COLO668 (cell line): ENCODE measurements at regions not wholly inside any gene's neighbourhood (a gene's known extent, or its start where the extent isn't known, plus 50 kb on each side); places are given as distances from the start of the nearest gene placed in this dataset.

ENCODE experiments used
- DNase-seq: peaks from one replicate; lab custom pipeline; 2025; ENCODE audit not compliant: unreplicated experiment; lab: John Stamatoyannopoulos, UW

DNA sequence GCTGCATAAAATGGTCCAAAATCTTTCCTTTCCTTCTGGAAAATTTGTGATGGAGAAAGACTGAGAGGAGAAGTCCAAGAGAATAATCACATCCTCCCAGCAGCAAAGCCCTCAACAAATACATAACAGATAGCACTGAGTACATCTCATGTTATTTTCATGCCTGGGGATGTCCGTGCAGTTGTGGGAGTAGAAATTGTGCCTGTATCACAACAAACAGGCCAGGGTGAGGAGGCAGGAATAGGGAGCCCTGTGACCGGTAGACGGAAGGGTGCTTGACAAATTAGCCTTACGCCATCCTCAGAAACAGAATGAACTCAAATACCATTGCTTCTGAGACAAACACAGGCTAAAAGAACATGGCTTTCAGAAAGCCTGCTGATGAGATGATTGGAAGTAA, 333.2 kb upstream of the UMPS start:
- peak; percentile 20 for DNase-seq

DNA sequence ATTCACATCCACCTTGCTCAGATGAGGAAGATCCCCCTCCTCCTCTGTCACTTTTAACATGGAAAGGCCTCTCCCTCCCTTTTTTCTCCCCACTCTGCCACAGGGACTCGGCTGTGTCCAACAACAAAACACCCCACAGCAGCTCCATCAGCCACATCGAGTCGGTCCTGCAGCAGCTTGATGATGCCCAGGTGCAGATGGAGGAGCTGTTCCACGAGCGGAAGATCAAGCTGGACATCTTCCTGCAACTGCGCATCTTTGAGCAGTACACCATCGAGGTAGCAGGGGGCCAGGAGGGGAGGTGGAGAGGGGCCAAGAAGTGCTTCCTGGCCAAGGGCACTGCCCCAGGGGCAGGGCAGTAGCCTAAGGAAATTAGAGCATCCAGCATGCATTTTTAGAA, 331.7 kb upstream of the UMPS start:
- DNase-seq: no peak

DNA sequence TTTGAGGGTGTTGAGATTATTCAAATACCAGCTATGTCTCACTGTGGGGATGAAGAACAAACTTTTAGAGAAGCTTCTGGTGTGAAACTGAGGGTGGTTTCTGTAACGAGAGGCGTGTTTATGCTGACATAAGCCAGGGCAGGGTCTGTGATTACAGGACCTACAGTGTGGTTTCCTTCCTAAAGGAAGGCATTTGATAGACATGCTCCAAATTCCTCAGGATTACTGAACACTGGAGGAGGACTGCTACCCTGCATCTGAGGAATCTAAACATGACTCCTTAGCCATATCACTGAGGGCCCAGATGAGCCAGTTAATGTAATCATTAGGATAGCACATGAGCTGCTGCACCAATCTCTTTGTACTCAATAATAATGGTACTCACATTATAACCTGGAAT, 328.4 kb upstream of the UMPS start:
- DNase-seq: no peak

DNA sequence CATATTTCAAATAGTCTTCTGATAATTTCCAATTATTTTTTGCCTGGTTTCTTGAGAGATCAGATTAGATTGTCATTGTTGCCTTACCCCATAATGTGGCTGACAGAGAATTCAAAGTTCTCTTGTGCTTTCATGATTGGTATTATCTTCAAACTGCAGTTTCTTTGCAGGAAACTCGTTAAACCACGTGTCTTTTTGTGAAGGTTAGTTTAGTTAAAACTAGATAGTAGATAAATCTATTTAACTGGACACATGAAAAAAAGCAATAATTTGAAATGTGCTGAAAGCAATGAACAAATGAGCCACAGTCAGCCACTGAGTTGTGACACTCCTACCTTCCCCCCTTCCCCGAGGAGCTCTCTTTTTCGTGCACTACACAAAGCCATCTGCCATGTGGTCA, 327.5 kb upstream of the UMPS start:
- no peak for DNase-seq

DNA sequence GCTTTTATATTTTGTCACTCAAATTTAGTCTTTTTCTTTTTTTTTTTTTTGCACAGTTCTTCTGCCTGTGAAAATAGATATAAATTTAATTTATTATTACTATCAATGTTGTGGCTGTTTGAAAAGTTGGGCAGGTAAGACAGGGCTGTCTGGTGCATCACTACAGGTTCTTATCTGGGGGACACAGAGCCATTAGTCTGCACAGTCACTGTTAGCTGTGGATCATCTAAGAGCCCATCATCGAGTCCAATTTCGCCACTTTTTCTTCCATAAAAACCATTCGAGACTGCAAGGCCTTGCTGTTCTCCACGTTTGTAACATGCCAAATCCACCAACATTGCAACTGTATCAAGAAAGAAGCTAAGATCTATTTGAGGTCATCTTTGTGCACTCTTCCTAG, 325.6 kb upstream of the UMPS start:
- no peak for DNase-seq

DNA sequence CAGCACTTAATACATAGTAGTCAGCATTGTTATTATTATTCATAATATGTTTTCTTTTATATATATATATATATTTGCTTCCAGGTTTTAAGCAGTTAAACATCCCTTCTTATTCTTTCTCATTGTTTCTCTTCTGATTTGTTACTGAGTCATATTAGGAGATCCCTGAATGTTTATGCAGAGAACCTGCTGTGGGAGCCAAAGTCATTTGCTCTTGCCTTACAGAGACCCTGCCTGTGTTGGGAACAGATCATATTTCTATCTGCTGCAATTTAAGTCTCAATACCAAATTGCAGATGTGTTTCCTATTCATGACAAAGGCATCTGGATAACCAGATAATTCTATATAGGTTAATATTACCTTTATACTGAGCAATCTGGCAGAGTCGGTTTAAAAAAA, 323.0 kb upstream of the UMPS start:
- no peak for DNase-seq

DNA sequence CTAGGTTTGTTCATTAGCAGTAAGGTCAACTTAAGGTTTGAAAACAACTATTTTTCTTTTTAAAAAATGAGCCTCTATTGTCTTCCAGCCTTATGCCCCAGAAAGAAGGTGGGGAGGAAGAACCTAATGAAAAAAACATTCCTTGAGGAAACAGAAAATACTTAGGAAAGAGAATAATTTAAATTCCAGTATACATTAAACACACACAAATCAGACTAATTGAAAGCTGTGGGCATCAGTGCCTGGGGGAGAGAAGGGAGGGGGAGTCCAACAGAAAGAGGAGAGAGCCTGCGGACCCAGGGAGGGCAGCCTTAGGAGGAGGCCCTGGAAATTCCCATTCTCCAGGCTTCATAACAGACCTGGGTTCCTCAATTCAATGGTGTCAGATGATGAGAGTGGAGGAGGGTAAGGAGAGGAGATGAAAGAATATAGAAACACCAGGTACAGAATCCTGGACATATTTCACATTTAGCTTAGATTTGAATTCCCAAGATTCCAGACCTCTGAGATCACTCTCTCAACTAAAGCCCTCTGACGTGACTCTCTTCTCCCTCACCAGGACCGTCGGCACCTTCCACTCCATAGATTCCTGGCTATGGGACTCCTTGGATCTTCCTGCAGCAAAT, 320.5 kb upstream of the UMPS start:
- no peak for DNase-seq

DNA sequence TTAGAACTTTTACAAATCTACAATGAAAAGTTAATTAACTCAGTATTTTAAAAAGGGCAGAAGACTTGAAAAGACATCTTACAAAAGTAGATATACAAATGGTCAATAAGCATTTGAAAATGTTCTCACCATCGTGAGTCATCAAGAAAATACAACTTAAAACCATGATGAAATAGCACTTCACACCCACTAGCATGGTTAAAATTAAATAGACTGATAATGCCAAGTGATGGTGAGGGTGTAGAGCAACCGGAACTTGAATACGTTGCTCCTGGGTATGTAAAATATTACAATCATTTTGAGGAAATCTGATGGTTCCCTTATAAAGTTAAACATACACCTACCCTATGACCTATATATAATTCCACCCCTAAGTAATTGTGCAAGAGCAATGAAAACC, 319.8 kb upstream of the UMPS start:
- DNase-seq: no peak

DNA sequence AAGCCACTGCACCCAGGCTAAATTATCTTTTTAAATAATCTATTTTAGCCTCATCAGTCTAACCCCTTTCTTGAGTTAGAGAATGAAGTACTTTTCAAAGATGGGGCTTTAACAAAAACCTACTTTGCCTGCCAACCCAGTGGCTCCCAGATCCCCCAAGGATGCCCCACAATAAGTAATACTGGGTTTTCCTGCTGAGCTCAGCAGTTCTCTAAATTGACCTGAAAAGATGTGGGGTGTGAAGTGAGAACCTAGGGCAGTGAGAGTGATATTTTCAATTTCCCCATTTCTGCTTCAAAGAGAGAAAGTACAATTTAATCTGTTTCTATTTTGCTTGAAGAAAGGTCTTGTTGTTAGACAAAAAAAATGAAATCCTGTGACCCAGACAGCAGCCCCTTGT, 318.5 kb upstream of the UMPS start:
- DNase-seq: no peak

DNA sequence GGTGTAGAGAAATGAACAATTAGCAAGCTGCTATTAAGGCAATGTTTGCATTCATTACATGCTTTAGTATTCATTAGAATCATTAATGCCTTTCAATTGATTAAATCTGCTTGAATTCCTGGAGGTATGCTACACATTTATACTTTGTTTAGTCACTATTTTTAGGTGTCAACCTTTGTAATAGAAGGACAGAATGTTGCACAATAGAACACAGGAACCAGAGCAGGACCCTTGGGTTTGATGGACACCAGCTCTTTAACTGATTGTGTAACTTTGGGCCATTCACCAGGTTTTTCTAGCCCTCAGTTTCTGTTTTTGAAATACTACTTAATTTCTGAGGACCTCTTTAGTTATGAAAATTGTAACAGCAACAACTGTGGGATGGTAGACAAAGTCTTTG, 317.6 kb upstream of the UMPS start:
- no peak for DNase-seq

DNA sequence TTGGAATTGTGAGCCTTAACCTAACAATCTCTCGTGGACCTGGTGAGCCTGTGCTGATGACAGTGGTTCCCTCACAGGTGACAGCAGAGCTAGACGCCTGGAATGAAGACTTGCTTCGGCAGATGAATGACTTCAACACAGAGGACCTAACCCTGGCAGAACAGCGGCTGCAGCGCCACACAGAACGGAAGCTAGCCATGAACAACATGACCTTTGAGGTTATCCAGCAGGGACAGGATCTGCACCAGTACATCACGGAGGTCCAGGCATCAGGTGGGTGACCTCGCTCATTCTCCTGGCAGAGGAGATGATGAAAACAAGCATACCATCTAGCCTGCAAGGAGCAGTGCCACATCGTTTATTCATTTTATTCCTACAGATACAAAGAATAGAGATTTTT, 316.9 kb upstream of the UMPS start:
- no peak for DNase-seq

DNA sequence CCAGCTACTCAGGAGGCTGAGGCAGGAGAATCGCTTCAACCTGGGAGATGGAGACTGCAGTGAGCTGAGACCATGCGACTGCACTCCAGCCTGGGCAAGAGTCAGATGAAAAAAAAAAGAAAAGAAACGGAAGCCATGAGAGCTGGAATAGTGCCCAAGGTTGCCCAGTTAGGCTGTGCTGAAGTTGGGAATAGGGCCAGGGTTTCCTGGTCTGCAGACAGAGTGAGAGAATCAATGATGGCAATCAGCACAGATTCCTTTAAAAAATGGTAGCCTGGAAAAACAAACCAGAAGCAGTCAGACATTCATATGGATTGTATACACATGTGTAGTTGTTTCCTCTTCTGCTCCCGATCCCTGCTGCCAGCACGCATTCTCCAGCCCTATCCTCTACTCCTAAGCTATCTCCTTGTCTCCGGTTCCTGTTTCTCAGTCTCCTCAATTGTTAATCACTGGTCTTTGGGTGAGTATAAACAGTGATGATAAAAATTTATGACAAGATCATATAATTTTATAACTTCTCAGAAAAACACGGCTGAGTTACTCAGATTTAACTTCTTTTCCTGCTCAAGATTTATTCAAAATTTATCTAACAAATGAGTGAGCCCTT, 316.2 kb upstream of the UMPS start:
- no peak for DNase-seq

DNA sequence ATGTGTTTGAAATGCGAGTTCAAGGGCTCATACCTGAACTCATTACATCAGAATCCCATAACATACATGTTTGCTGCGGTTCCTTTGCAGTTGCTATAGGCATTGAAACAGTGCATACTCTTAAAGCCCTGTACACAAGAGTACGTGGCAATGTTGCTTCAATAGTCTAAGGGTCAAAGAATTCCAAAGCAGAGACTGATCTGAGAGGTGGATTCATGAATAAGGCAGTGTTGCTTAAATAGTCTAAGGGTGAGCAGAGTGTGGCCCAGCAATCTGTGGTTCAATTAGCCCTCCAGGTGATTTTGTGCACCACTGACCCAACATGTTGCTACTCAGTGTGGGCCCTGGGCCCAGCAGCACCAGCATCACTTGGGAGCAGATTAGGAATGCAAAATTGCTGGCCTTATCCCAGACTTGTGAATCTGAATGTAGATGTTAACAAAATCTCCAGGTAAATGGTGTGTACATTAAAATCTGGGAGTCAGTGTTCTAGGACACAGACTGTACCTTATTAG, 314.7 kb upstream of the UMPS start:
- DNase-seq: no peak

DNA sequence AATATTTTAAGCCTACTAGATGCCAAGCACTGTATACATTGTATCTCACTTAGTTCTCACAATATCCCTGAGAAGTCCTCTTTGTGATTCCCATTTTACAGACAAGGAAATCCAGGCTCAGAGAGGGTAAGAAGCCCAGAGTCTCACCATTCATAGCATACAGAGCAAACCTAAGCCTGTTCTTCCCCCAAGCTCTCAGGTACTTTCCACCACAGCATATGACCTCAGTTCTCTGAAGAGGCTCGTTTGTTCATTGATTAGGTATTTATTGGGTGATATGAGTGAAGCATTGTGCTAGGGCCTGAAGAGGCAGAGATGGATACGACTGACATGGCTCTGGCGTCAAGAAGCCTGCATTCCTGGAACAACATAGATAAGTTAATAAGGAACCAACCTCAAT, 310.9 kb upstream of the UMPS start:
- no peak for DNase-seq

DNA sequence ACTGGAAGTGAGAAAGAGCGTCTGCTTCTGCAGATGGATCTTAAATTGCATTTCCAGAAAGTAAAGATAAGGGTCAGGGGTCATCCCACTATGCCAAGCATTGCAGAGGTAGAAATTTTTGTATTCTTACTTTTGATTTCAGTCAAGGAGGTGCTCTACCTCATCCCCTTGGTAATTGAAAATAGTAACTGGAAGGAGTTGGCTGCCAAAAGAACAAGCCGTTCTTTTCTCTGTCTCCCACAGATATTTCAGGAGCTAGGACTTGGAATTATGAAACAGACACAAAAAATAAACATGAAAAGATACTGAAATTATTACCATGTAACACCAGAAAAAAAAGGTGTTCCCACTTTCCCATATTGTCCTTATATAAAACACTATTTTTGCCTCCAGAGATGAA, 309.9 kb upstream of the UMPS start:
- no peak for DNase-seq

DNA sequence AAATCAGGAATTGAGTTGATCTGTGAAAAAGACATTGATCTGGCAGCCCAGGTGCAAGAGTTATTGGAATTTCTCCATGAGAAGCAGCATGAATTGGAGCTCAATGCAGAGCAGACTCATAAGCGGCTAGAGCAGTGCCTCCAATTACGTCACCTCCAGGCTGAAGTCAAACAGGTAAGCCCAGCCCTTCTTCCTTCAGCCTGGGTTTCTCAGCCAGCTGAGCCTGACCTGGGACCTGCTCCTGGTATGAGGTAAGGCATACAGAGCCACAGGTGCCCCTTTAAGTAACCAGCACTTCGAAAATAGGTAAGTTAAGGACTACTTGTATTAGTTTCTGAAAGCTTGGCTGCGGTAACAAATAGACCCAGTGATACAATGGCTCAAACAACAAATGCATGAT, 307.4 kb upstream of the UMPS start:
- DNase-seq: no peak

DNA sequence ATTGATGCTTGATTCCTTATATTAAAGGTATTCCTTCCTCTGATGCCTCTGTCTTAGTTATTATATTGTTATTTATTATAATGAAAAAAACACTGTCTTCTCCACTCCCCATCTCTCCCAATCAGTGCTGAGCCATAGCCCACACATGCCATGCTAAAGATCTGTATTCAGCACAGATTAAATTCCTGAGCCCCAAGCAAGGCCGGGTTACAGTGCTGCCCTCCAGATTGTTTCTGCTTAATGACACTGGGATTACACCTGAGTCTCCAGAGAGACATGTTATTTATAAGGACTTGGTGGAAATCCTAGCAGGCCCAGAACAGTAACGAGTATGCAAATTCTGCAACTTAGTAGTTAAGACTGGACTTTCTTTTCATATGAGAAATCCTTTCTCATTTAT, 305.9 kb upstream of the UMPS start:
- no peak for DNase-seq

DNA sequence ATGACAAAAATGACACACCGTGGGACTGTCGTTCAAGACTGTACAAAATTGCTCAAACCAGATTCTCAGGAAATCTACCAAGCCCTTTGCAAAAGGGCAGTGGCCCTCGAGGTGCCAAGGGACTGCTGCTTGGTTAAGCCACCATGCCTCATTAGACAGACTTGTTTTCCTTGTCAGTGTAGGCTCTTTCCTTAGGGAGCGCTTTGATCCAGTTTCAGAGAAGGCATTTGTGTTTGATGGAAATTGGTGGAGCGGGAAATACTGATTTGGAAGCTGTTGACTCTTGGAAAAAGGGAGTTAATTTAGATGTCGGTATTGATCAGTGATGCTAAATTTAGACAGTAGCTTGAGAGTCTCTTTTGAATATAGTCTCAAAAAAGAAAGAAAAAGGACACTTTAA, 304.3 kb upstream of the UMPS start:
- no peak for DNase-seq

DNA sequence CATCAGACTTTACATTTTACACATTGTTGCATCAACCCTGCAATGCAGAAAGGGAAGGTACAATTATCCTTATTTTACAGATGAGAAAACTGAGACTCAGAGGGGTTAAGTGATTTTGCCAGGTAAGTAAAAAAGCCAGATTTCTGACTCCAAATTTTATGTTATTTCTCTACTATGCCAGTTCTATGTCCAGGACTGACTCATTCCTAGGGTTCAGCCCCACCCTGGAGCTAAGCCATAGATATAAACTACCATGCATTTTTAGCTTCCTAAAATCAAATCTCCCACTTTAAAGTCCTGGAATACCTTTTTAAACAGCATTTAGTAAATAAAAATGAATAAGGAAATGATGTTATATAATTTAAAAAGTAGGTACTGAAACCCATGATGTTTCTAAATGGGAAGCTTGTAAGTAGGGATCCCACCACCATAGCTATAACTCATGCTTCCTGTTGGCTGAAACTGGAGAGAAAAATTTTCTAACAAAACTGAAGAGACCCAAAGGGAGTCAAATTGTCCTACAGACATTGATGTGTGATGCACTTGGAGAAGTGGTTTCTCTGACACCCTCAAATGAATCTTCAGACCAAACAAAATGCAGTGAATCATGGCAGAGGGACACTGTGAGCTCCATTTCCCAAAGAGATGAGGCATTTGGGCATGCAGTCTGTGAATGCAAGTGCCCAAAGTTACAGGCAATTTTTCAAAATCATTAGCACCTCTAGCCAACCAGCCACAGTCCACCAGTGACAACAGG, 301.7 kb upstream of the UMPS start:
- no peak for DNase-seq

DNA sequence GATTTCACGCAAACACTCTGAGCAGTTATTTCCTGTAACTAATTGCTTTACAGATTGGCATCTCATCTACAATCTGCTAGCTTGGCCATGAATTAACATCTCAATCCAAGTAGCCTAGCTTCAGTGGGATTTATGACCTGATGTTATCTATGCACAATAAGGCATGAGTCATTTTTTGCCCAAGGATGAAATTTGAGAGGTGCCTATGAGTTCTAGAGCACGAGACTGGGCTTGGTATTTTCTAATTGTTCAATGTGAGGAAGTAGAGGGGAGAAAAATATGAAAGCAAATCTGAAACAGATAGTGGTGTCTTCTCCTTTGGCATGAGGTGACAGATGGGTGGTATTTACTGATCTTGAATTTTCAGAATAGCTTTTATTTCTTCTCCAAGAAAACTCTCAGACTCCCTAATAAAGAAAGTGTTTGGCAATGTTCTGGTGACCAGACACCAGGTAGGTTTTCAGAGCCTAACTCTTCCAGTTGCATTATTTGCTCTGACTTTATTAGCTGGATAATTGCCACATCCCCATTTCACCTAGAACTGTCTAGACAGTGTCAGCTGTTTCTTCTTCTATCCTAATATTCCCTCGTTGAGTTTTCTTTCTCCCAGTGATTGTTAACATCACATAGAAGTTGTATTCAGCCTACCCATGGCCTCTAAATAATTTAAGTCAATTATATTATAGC, 301.0 kb upstream of the UMPS start:
- peak; percentile 26 for DNase-seq

DNA sequence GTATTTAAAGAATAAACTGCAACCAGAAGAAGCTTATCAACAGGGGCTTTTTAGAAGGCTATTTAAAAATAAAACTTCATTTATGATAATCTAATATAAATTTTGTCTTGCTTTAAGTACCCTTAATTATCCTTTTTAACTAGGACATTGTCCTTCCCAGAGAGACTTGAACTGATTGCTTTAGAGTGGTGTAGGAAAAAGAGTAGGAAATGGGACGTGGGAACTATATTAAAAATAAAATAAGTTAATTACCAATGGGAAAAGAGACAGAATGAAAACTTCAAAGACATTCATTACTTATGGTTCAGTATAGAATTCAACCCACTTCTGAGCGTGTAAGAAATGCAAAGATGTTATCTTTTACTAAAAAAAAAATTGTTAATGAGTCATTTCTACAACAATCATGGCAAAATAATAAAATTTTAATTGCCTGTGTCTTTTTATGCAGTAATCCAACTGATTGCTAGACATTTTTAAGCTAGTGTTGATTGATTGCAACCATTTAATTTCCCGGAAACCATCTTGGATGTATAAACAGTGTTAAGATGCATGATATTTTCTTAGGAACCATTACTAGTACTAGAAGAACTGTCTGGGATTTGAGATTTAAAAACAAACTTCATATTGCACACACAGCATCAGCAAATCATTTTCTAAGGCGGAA, 298.8 kb upstream of the UMPS start:
- no peak for DNase-seq
